ENCODE measurements at regions not wholly inside any gene's neighbourhood (a gene's known extent, or its start where the extent isn't known, plus 50 kb on each side); places are given as distances from the start of the nearest gene placed in this dataset.

GRCh38 chr2:18927525-18928232 is 338.3 kb upstream of the NT5C1B start:
- Mint-ChIP-seq H3K27me3 (ENCODE audit: unreplicated experiment) (no peaks in the 10 kb centered on the region), H3K4me3 (ENCODE audit: low read depth, unreplicated experiment) (no peak overlapping the region), H3K9me3 (ENCODE audit: low read depth, unreplicated experiment) (no peaks in the 10 kb centered on the region), H3K36me3 (ENCODE audit: insufficient read depth, unreplicated experiment) (no peaks in the 10 kb centered on the region), H3K27ac (ENCODE audit: unreplicated experiment) (no peak overlapping the region), H3K4me1 (ENCODE audit: low read depth, unreplicated experiment) (no peaks in the 10 kb centered on the region)
- DNase-seq: no peak
- intact Hi-C loops (cut with micrococcal nuclease; ENCODE audit: unreplicated experiment): no loop called here
- TF ChIP-seq CTCF (IDR thresholded peaks at IDR 0.05; ENCODE audit: unreplicated experiment): no peak
- no TSS peak for BruUV-seq (replicated peaks)
- CTCF ChIA-PET: no interaction called here

GRCh38 chr2:18926631-18927524 is 337.5 kb upstream of the NT5C1B start:
- no peak overlapping the region for H3K27ac Mint-ChIP-seq (ENCODE audit: unreplicated experiment)
- no peaks in the 10 kb centered on the region for H3K4me1 Mint-ChIP-seq (ENCODE audit: low read depth, unreplicated experiment)
- intact Hi-C loops (cut with micrococcal nuclease; ENCODE audit: unreplicated experiment): no loop called here
- BruUV-seq (replicated peaks): no TSS peak
- no peak overlapping the region for H3K4me3 Mint-ChIP-seq (ENCODE audit: low read depth, unreplicated experiment)
- no peak for DNase-seq
- no peaks in the 10 kb centered on the region for H3K27me3 Mint-ChIP-seq (ENCODE audit: unreplicated experiment)
- CTCF ChIA-PET: no interaction called here
- TF ChIP-seq CTCF (IDR thresholded peaks at IDR 0.05; ENCODE audit: unreplicated experiment): no peak
- H3K9me3 Mint-ChIP-seq (ENCODE audit: low read depth, unreplicated experiment): no peaks in the 10 kb centered on the region
- no peaks in the 10 kb centered on the region for H3K36me3 Mint-ChIP-seq (ENCODE audit: insufficient read depth, unreplicated experiment)

- no peak for TF ChIP-seq CTCF (IDR thresholded peaks at IDR 0.05; ENCODE audit: unreplicated experiment)
- Mint-ChIP-seq H3K4me1 (ENCODE audit: low read depth, unreplicated experiment) (no peaks in the 10 kb centered on the region), H3K27ac (ENCODE audit: unreplicated experiment) (no peak overlapping the region), H3K9me3 (ENCODE audit: low read depth, unreplicated experiment) (no peaks in the 10 kb centered on the region), H3K36me3 (ENCODE audit: insufficient read depth, unreplicated experiment) (no peaks in the 10 kb centered on the region), H3K27me3 (ENCODE audit: unreplicated experiment) (no peaks in the 10 kb centered on the region), H3K4me3 (ENCODE audit: low read depth, unreplicated experiment) (no peak overlapping the region)
- intact Hi-C loops (cut with micrococcal nuclease; ENCODE audit: unreplicated experiment): no loop called here
- DNase-seq: no peak
- CTCF ChIA-PET: no interaction called here
- no TSS peak for BruUV-seq (replicated peaks)
Observed at GRCh38 chr2:18925296-18925695, 335.9 kb upstream of the NT5C1B start.

GRCh38 chr2:18924886-18925285 is 335.5 kb upstream of the NT5C1B start:
- intact Hi-C loops (cut with micrococcal nuclease; ENCODE audit: unreplicated experiment): no loop called here
- Mint-ChIP-seq H3K27ac (ENCODE audit: unreplicated experiment) (no peak overlapping the region), H3K4me1 (ENCODE audit: low read depth, unreplicated experiment) (no peaks in the 10 kb centered on the region), H3K27me3 (ENCODE audit: unreplicated experiment) (no peaks in the 10 kb centered on the region), H3K4me3 (ENCODE audit: low read depth, unreplicated experiment) (no peak overlapping the region), H3K9me3 (ENCODE audit: low read depth, unreplicated experiment) (no peaks in the 10 kb centered on the region), H3K36me3 (ENCODE audit: insufficient read depth, unreplicated experiment) (no peaks in the 10 kb centered on the region)
- no peak for TF ChIP-seq CTCF (IDR thresholded peaks at IDR 0.05; ENCODE audit: unreplicated experiment)
- DNase-seq: no peak
- no TSS peak for BruUV-seq (replicated peaks)
- CTCF ChIA-PET: no interaction called here

Data from Calu3 (cell line).